SK-N-SH treated with all-trans-retinoic acid at 6 μM for 48 hours (cell line): ENCODE measurements at regions not wholly inside any gene's neighbourhood (a gene's known extent, or its start where the extent isn't known, plus 50 kb on each side); places are given as distances from the start of the nearest gene placed in this dataset.

Source experiments
- ARNTL ChIP-seq: fragments of 450-650 bp; formaldehyde crosslinking; IDR thresholded peaks from 2 replicates; pipeline ENCODE4 v1.5.0; 2020; ENCODE audit warnings: low read depth, mild to moderate bottlenecking, moderate library complexity, borderline replicate concordance
- BACH2 ChIP-seq: fragments of 250-450 bp; sonication (Bioruptor Pico); IDR thresholded peaks from 2 replicates; pipeline ENCODE4 v1.9.0; 2021; ENCODE audit warnings: mild to moderate bottlenecking, borderline replicate concordance
- OSR1 ChIP-seq: fragments of 250-450 bp; sonication (Bioruptor Pico); IDR thresholded peaks from 2 replicates; pipeline ENCODE4 v1.8.0; 2022; ENCODE audit warnings: moderate library complexity, mild to moderate bottlenecking, inconsistent platforms
- PPARA ChIP-seq: fragments of 250-450 bp; sonication (Bioruptor Pico); IDR thresholded peaks from 2 replicates; pipeline ENCODE4 v1.5.0; 2020; ENCODE audit warnings: mild to moderate bottlenecking, borderline replicate concordance
- RARB ChIP-seq: fragments of 250-450 bp; sonication (Bioruptor Pico); IDR thresholded peaks from 2 replicates; pipeline ENCODE4 v1.8.0; 2021; ENCODE audit warnings: mild to moderate bottlenecking, moderate library complexity
- TOX ChIP-seq: fragments of 250-450 bp; sonication (Bioruptor Pico); IDR thresholded peaks from 2 replicates; pipeline ENCODE4 v1.8.0; 2021; ENCODE audit warnings: mild to moderate bottlenecking, moderate library complexity, borderline replicate concordance
- ZFP30 ChIP-seq: fragments of 450-650 bp; formaldehyde crosslinking; IDR thresholded peaks from 2 replicates; pipeline ENCODE4 v1.5.0; 2022; ENCODE audit warnings: mild to moderate bottlenecking, moderate library complexity
- TF ChIP-seq, protein P1 (sequence below): fragments of 250-450 bp; sonication (Bioruptor Pico); IDR thresholded peaks from 2 replicates; pipeline ENCODE4 v1.8.0; 2021; ENCODE audit warnings: low read depth, mild to moderate bottlenecking, moderate library complexity, borderline replicate concordance
- TF ChIP-seq, protein P2 (sequence below): fragments of 250-450 bp; sonication (Bioruptor Pico); IDR thresholded peaks from 2 replicates; pipeline ENCODE4 v1.5.1; 2021; ENCODE audit warnings: mild to moderate bottlenecking, moderate library complexity
- TF ChIP-seq, protein P3 (sequence below): fragments of 250-450 bp; sonication (Bioruptor Pico); IDR thresholded peaks from 2 replicates; pipeline ENCODE4 v1.5.1; 2020; ENCODE audit warnings: low read depth, mild to moderate bottlenecking, moderate library complexity
- TF ChIP-seq, protein P4 (sequence below): fragments of 250-450 bp; sonication (Bioruptor Pico); IDR thresholded peaks from 2 replicates; pipeline ENCODE4 v1.8.0; 2020; ENCODE audit warnings: mild to moderate bottlenecking, moderate library complexity, borderline replicate concordance

DNA sequence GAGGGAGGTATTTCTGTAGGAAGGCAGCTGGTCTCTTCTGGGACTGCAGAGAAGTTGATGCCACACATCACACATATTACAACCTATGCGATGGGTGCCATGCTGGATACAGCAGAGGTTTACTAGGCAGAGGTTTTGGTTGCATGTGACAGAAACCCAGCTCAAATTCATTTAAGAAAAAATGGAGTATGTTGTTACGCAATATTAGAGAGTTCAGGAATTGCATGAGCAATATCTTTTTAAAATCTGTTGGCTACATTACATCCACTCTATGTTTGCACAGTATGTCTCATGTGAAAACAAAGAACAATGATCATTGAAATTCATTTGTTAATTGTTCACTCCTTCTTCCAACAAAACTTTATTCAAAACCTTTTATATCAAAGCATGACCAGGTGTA, 425.2 kb downstream of the RWDD3 start:
- TF ChIP-seq, protein P1, sequence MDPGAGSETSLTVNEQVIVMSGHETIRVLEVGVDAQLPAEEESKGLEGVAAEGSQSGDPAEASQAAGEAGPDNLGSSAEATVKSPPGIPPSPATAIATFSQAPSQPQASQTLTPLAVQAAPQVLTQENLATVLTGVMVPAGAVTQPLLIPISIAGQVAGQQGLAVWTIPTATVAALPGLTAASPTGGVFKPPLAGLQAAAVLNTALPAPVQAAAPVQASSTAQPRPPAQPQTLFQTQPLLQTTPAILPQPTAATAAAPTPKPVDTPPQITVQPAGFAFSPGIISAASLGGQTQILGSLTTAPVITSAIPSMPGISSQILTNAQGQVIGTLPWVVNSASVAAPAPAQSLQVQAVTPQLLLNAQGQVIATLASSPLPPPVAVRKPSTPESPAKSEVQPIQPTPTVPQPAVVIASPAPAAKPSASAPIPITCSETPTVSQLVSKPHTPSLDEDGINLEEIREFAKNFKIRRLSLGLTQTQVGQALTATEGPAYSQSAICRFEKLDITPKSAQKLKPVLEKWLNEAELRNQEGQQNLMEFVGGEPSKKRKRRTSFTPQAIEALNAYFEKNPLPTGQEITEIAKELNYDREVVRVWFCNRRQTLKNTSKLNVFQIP (CRISPR knock-in tag): no peak
- TF ChIP-seq, protein P2, sequence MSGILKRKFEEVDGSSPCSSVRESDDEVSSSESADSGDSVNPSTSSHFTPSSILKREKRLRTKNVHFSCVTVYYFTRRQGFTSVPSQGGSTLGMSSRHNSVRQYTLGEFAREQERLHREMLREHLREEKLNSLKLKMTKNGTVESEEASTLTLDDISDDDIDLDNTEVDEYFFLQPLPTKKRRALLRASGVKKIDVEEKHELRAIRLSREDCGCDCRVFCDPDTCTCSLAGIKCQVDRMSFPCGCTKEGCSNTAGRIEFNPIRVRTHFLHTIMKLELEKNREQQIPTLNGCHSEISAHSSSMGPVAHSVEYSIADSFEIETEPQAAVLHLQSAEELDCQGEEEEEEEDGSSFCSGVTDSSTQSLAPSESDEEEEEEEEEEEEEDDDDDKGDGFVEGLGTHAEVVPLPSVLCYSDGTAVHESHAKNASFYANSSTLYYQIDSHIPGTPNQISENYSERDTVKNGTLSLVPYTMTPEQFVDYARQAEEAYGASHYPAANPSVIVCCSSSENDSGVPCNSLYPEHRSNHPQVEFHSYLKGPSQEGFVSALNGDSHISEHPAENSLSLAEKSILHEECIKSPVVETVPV (CRISPR knock-in tag): no peak
- TF ChIP-seq, protein P3, sequence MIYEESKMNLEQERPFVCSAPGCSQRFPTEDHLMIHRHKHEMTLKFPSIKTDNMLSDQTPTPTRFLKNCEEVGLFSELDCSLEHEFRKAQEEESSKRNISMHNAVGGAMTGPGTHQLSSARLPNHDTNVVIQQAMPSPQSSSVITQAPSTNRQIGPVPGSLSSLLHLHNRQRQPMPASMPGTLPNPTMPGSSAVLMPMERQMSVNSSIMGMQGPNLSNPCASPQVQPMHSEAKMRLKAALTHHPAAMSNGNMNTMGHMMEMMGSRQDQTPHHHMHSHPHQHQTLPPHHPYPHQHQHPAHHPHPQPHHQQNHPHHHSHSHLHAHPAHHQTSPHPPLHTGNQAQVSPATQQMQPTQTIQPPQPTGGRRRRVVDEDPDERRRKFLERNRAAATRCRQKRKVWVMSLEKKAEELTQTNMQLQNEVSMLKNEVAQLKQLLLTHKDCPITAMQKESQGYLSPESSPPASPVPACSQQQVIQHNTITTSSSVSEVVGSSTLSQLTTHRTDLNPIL (CRISPR knock-in tag): no peak
- TF ChIP-seq PPARA (CRISPR knock-in tag) (no peak), TOX (CRISPR knock-in tag) (no peak), ARNTL (CRISPR knock-in tag) (no peak), BACH2 (CRISPR knock-in tag) (no peak), ZFP30 (CRISPR knock-in tag) (no peak), OSR1 (no peak), RARB (CRISPR knock-in tag) (no peak)
- TF ChIP-seq, protein P4, sequence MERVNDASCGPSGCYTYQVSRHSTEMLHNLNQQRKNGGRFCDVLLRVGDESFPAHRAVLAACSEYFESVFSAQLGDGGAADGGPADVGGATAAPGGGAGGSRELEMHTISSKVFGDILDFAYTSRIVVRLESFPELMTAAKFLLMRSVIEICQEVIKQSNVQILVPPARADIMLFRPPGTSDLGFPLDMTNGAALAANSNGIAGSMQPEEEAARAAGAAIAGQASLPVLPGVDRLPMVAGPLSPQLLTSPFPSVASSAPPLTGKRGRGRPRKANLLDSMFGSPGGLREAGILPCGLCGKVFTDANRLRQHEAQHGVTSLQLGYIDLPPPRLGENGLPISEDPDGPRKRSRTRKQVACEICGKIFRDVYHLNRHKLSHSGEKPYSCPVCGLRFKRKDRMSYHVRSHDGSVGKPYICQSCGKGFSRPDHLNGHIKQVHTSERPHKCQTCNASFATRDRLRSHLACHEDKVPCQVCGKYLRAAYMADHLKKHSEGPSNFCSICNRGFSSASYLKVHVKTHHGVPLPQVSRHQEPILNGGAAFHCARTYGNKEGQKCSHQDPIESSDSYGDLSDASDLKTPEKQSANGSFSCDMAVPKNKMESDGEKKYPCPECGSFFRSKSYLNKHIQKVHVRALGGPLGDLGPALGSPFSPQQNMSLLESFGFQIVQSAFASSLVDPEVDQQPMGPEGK (CRISPR knock-in tag): no peak
